Transverse colon (tissue), 3 donors: ENCODE measurements at regions not wholly inside any gene's neighbourhood (a gene's known extent, or its start where the extent isn't known, plus 50 kb on each side); places are given as distances from the start of the nearest gene placed in this dataset.

Source experiments
- CTCF ChIP-seq, 5 experiments: fragments of 200-600 bp in 3 of 5; fragments of 450-650 bp in 2 of 5; sonication (generic) in 3 of 5; IDR thresholded peaks; 1 replicate in 2 of 5; 2 replicates in 3 of 5; pipeline ENCODE4 v1.5.1; 2016 to 2017; ENCODE audit warnings: antibody characterized with exemption in 5 of 5, inconsistent platforms in 3 of 5, mild to moderate bottlenecking in 2 of 5, moderate library complexity in 1 of 5
- EP300 ChIP-seq: sonication (generic); formaldehyde crosslinking; IDR thresholded peaks from one replicate; pipeline ENCODE4 v1.6.1; 2017; ENCODE audit warnings: antibody characterized with exemption, low read depth
- POLR2A ChIP-seq: fragments of 450-650 bp; IDR thresholded peaks from one replicate; pipeline ENCODE4 v1.6.1; 2016; ENCODE audit warnings: antibody characterized with exemption, mild to moderate bottlenecking, moderate library complexity

GRCh38 chr5:4579679-4580078 is 560.5 kb upstream of the ADAMTS16 start:
- TF ChIP-seq EP300: no peak
- no peak for TF ChIP-seq CTCF (IDR thresholded peaks at IDR 0.05)
- TF ChIP-seq POLR2A: no peak
